HFFc6 (cell line): ENCODE measurements at regions not wholly inside any gene's neighbourhood (a gene's known extent, or its start where the extent isn't known, plus 50 kb on each side); places are given as distances from the start of the nearest gene placed in this dataset.

Source experiments
- DNase-seq: peaks from one replicate; pipeline ENCODE4 v3.0.0-alpha.2; 2018
- H3K27ac Mint-ChIP-seq: 2 replicates; pipeline ENCODE4 v1.8.0; 2020; ENCODE audit warnings: mild to moderate bottlenecking, mixed read lengths
- H3K27me3 Mint-ChIP-seq: 2 replicates; pipeline ENCODE4 v1.8.0; 2021; ENCODE audit warnings: mild to moderate bottlenecking, moderate library complexity, mixed read lengths; ENCODE audit not compliant: insufficient read depth
- H3K36me3 Mint-ChIP-seq: 2 replicates; pipeline ENCODE4 v1.8.0; 2021; ENCODE audit warnings: low read depth, mixed read lengths
- H3K4me1 Mint-ChIP-seq: 2 replicates; pipeline ENCODE4 v1.8.0; 2020; ENCODE audit warnings: low read depth, mixed read lengths
- H3K4me3 Mint-ChIP-seq: 2 replicates; pipeline ENCODE4 v1.8.0; 2020; ENCODE audit warnings: mild to moderate bottlenecking, moderate library complexity, mixed read lengths
- H3K9me3 Mint-ChIP-seq: 2 replicates; pipeline ENCODE4 v1.8.0; 2020; ENCODE audit warnings: mild to moderate bottlenecking, mixed read lengths
- CTCF ChIP-seq: fragments of 200-600 bp; sonication (generic); IDR thresholded peaks from 2 replicates; pipeline ENCODE4 v1.5.0; 2021; ENCODE audit warnings: antibody characterized with exemption, mild to moderate bottlenecking

GRCh38 chr20:59376109-59376841 lies 75.9 kb downstream of the EDN3 start:
- H3K27me3 Mint-ChIP-seq: no peaks in the 10 kb centered on the region; the same call in 1 of the 2 replicates
- TF ChIP-seq CTCF: no peak
- no peaks in the 10 kb centered on the region for H3K4me1 Mint-ChIP-seq

GRCh38 chr20:59376998-59377397 lies 76.6 kb downstream of the EDN3 start:
- no peak for TF ChIP-seq CTCF
- Mint-ChIP-seq H3K4me1 (no peaks in the 10 kb centered on the region), H3K4me3 (no peak overlapping the region), H3K27me3 (no peaks in the 10 kb centered on the region; the same call in 1 of the 2 replicates), H3K9me3 (peaks cover 55% of the 10 kb centered on the region), H3K36me3 (no peaks in the 10 kb centered on the region; the same call in 1 of the 2 replicates), H3K27ac (no peak overlapping the region)
- no peak for DNase-seq

More at GRCh38 chr20:59376109-59376841, 75.9 kb downstream of the EDN3 start:
- Mint-ChIP-seq H3K36me3 (no peaks in the 10 kb centered on the region; the same call in 1 of the 2 replicates), H3K9me3 (peaks cover 61% of the 10 kb centered on the region), H3K27ac (no peak overlapping the region), H3K4me3 (no peak overlapping the region)
- DNase-seq: no peak

GRCh38 chr20:59377842-59378241 lies 77.4 kb downstream of the EDN3 start:
- DNase-seq: no peak
- peaks cover 51% of the 10 kb centered on the region for H3K9me3 Mint-ChIP-seq
- no peaks in the 10 kb centered on the region; the same call in 1 of the 2 replicates for H3K36me3 Mint-ChIP-seq
- H3K27me3 Mint-ChIP-seq: no peaks in the 10 kb centered on the region; the same call in 1 of the 2 replicates
- no peak overlapping the region for H3K4me3 Mint-ChIP-seq
- no peaks in the 10 kb centered on the region for H3K4me1 Mint-ChIP-seq
- no peak for TF ChIP-seq CTCF
- H3K27ac Mint-ChIP-seq: no peak overlapping the region

GRCh38 chr20:59378396-59378795 lies 78.0 kb downstream of the EDN3 start:
- H3K36me3 Mint-ChIP-seq: no peaks in the 10 kb centered on the region; the same call in 1 of the 2 replicates
- H3K4me1 Mint-ChIP-seq: no peaks in the 10 kb centered on the region
- DNase-seq: no peak
- H3K27me3 Mint-ChIP-seq: no peaks in the 10 kb centered on the region; the same call in 1 of the 2 replicates
- H3K9me3 Mint-ChIP-seq: peaks cover 47% of the 10 kb centered on the region
- H3K27ac Mint-ChIP-seq: no peak overlapping the region
- TF ChIP-seq CTCF: no peak
- no peak overlapping the region for H3K4me3 Mint-ChIP-seq

GRCh38 chr20:59378966-59379365 lies 78.6 kb downstream of the EDN3 start:
- no peak overlapping the region for H3K4me3 Mint-ChIP-seq
- H3K9me3 Mint-ChIP-seq: peaks cover 44% of the 10 kb centered on the region
- H3K4me1 Mint-ChIP-seq: no peaks in the 10 kb centered on the region
- H3K27ac Mint-ChIP-seq: no peak overlapping the region
- no peaks in the 10 kb centered on the region; the same call in 1 of the 2 replicates for H3K36me3 Mint-ChIP-seq
- H3K27me3 Mint-ChIP-seq: no peaks in the 10 kb centered on the region; the same call in 1 of the 2 replicates
- no peak for DNase-seq
- TF ChIP-seq CTCF: no peak
